SK-N-SH (cell line): ENCODE measurements at regions not wholly inside any gene's neighbourhood (a gene's known extent, or its start where the extent isn't known, plus 50 kb on each side); places are given as distances from the start of the nearest gene placed in this dataset.

ENCODE experiments used
- CTCF ChIA-PET: fragments of 300-600, 350-600 bp; formaldehyde crosslinking; extraction: SDS; loops from one replicate; lab custom pipeline; 2021; lab: Yijun Ruan, JAX
- POLR2A ChIA-PET: fragments of 350-600 bp; sonication (Branson Sonifier 250); formaldehyde crosslinking; extraction: SDS; loops from one replicate; lab custom pipeline; 2020; ENCODE audit warnings: antibody characterized with exemption, inconsistent platforms; lab: Yijun Ruan, JAX
- DNase-seq: peaks from one replicate; pipeline ENCODE4 v3.0.0; 2012
- H2AFZ ChIP-seq: fragments of 200-600 bp; sonication (generic); 2 replicates; pipeline ENCODE4 v1.8.1; 2016; ENCODE audit warnings: antibody characterized with exemption, mild to moderate bottlenecking, low read depth
- H3F3A ChIP-seq: fragments of 200-600 bp; sonication (generic); replicated peaks from 2 replicates; pipeline ENCODE3; 2016; ENCODE audit warnings: antibody characterized with exemption, mild to moderate bottlenecking; ENCODE audit not compliant: insufficient read depth
- H3K27ac ChIP-seq, 2 experiments: fragments of 200-500 bp in 1 of 2; fragments of 200-600 bp in 1 of 2; sonication (Bioruptor generic) in 1 of 2; sonication (generic), shearing (Covaris generic) in 1 of 2; 2 replicates each; pipeline versions ENCODE4 v1.5.1 to v1.6.1; 2014 to 2016; ENCODE audit warnings: low read depth in 2 of 2, inconsistent platforms in 1 of 2, low read length in 1 of 2, mild to moderate bottlenecking in 1 of 2, mixed read lengths in 1 of 2
- H3K27me3 ChIP-seq: fragments of 200-600 bp; sonication (generic), shearing (Covaris generic); 2 replicates; pipeline ENCODE4 v1.6.1; 2016; ENCODE audit warnings: mixed run types; ENCODE audit not compliant: insufficient read depth
- H3K36me3 ChIP-seq, 2 experiments: fragments of 200-500 bp in 1 of 2; fragments of 200-600 bp in 1 of 2; sonication (Bioruptor generic) in 1 of 2; sonication (generic) in 1 of 2; replicated peaks in 1 of 2; 2 replicates each; pipeline versions ENCODE3 to v1.5.1; 2014 to 2016; ENCODE audit warnings: low read length in 1 of 2, mild to moderate bottlenecking in 1 of 2; ENCODE audit not compliant: insufficient read depth in 2 of 2, control insufficient read depth in 1 of 2
- H3K4me1 ChIP-seq, 2 experiments: fragments of 200-500 bp in 1 of 2; fragments of 200-600 bp in 1 of 2; sonication (Bioruptor generic) in 1 of 2; sonication (generic), shearing (Covaris generic) in 1 of 2; 2 replicates each; pipeline versions ENCODE4 v1.5.1 to v1.6.1; 2014 to 2016; ENCODE audit warnings: low read depth in 1 of 2, low read length in 1 of 2, mixed run types in 1 of 2; ENCODE audit not compliant: insufficient read depth in 2 of 2, control insufficient read depth in 1 of 2
- H3K4me2 ChIP-seq: fragments of 200-600 bp; sonication (generic), shearing (Covaris generic); 2 replicates; pipeline ENCODE4 v1.6.1; 2017; ENCODE audit warnings: mixed run types
- H3K4me3 ChIP-seq, 2 experiments: fragments of 200-500 bp in 1 of 2; fragments of 200-600 bp in 1 of 2; sonication (Bioruptor generic) in 1 of 2; sonication (generic), shearing (Covaris generic) in 1 of 2; 2 replicates each; pipeline versions ENCODE4 v1.5.1 to v1.8.1; 2014 to 2016; ENCODE audit warnings: low read depth in 2 of 2, inconsistent platforms in 1 of 2, low read length in 1 of 2, mild to moderate bottlenecking in 1 of 2, mixed read lengths in 1 of 2, moderate library complexity in 1 of 2
- H3K79me2 ChIP-seq: fragments of 200-600 bp; sonication (generic); 2 replicates; pipeline ENCODE4 v1.8.1; 2017; ENCODE audit warnings: mild to moderate bottlenecking; ENCODE audit not compliant: insufficient read depth
- H3K9ac ChIP-seq: fragments of 200-600 bp; sonication (generic); 2 replicates; pipeline ENCODE4 v1.6.1; 2017; ENCODE audit warnings: mixed run types
- H3K9me2 ChIP-seq: fragments of 200-600 bp; sonication (generic); 2 replicates; pipeline ENCODE4 v1.6.1; 2017; ENCODE audit warnings: mixed run types
- H3K9me3 ChIP-seq: fragments of 200-600 bp; sonication (generic); 2 replicates; pipeline ENCODE4 v1.6.1; 2017; ENCODE audit warnings: mixed run types, mild to moderate bottlenecking, moderate library complexity
- H4K20me1 ChIP-seq: fragments of 200-600 bp; sonication (generic); 2 replicates; pipeline ENCODE4 v1.6.1; 2017; ENCODE audit warnings: mild to moderate bottlenecking, mixed run types; ENCODE audit not compliant: insufficient read depth
- ELF1 ChIP-seq: IDR thresholded peaks from 2 replicates; pipeline ENCODE4 v1.4.0; 2012
- EZH2phosphoT487 ChIP-seq: fragments of 200-600 bp; sonication (generic); IDR thresholded peaks from 2 replicates; pipeline ENCODE4 v1.6.1; 2017; ENCODE audit warnings: low read depth, mixed run types, mild to moderate bottlenecking, antibody characterized with exemption, moderate library complexity, borderline replicate concordance
- GABPA ChIP-seq: IDR thresholded peaks from 2 replicates; pipeline ENCODE4 v1.4.0; 2012; ENCODE audit warnings: low read depth, mild to moderate bottlenecking
- POLR2AphosphoS5 ChIP-seq: IDR thresholded peaks from 2 replicates; pipeline ENCODE4 v1.6.1; 2012; ENCODE audit warnings: low read depth, low read length
- RAD21 ChIP-seq: IDR thresholded peaks from 2 replicates; pipeline ENCODE4 v1.6.1; 2012; ENCODE audit warnings: mild to moderate bottlenecking, low read length
- RXRA ChIP-seq: IDR thresholded peaks from 2 replicates; pipeline ENCODE4 v1.4.0; 2012; ENCODE audit warnings: low read depth, mild to moderate bottlenecking, borderline replicate concordance
- TAF1 ChIP-seq: IDR thresholded peaks from 2 replicates; pipeline ENCODE4 v1.6.1; 2012; ENCODE audit warnings: low read depth, mild to moderate bottlenecking, low read length, moderate library complexity, borderline replicate concordance
- TEAD4 ChIP-seq: IDR thresholded peaks from 2 replicates; pipeline ENCODE4 v1.4.0; 2012; ENCODE audit warnings: mild to moderate bottlenecking, borderline replicate concordance; ENCODE audit not compliant: insufficient read depth
- WGBS: methylation state at CpG from one replicate; pipeline ENCODE4 v1.1.6; 2017; ENCODE audit warnings: low lambda C conversion rate; 5-methylcytosine and 5-hydroxymethylcytosine counted together
- TF ChIP-seq, protein P1 (sequence below): IDR thresholded peaks from 2 replicates; pipeline ENCODE4; 2012
- TF ChIP-seq, protein P2 (sequence below): IDR thresholded peaks from 2 replicates; pipeline ENCODE4 v1.4.0; 2012; ENCODE audit warnings: low read depth

DNA sequence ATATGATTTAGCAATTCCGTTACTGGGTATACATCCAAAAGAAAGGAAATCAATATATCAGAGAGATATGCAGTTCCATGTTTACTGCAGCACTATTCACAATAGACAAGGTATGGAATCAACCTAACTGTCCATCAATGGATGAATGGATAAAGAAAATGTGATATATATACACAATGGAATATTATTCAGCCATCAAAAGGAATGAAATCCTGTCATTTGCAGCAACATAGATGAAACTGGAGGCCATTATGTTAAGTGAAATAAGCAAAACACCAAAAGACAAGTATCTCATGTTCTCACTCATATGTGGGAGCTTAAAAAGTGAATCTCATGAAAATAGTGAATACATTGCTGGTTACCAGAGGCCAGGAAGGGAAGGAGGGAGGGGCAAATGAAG is 390.8 kb downstream of the ZFHX3 start:
- no peak overlapping the region for H3K4me2 ChIP-seq
- H2AFZ ChIP-seq = no peak overlapping the region
- peaks cover 9% of the 10 kb centered on the region; the same call in 1 of the 2 replicates for H3K9me3 ChIP-seq
- peaks cover 18% of the 10 kb centered on the region; the same call in 1 of the 2 replicates for H3K79me2 ChIP-seq
- no peaks in the 10 kb centered on the region for H4K20me1 ChIP-seq
- H3K4me3 ChIP-seq = no peak overlapping the region
- no peak overlapping the region for H3K27ac ChIP-seq
- no peak for TF ChIP-seq RAD21
- TF ChIP-seq, protein P1, sequence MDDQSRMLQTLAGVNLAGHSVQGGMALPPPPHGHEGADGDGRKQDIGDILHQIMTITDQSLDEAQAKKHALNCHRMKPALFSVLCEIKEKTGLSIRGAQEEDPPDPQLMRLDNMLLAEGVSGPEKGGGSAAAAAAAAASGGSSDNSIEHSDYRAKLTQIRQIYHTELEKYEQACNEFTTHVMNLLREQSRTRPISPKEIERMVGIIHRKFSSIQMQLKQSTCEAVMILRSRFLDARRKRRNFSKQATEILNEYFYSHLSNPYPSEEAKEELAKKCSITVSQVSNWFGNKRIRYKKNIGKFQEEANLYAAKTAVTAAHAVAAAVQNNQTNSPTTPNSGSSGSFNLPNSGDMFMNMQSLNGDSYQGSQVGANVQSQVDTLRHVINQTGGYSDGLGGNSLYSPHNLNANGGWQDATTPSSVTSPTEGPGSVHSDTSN = no peak
- TF ChIP-seq TAF1 = no peak
- TF ChIP-seq ELF1 = no peak
- no peak for TF ChIP-seq GABPA
- no peak for TF ChIP-seq TEAD4
- TF ChIP-seq, protein P2, sequence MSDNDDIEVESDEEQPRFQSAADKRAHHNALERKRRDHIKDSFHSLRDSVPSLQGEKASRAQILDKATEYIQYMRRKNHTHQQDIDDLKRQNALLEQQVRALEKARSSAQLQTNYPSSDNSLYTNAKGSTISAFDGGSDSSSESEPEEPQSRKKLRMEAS = no peak
- TF ChIP-seq RXRA = no peak
- TF ChIP-seq EZH2phosphoT487 = no peak
- no peak for TF ChIP-seq POLR2AphosphoS5
- TF ChIP-seq, all 33 proteins: peak for 0
- ChIA-PET CTCF (interaction anchor here (1.2 kb wide), 1 partner anchor 257 kb away, joined by 3 read pairs; no protein-coding TSS in a partner anchor), POLR2A (no interaction called here)
- H3F3A ChIP-seq = no peaks in the 10 kb centered on the region
- no peaks in the 10 kb centered on the region for H3K9me2 ChIP-seq
- no peaks in the 10 kb centered on the region for H3K27me3 ChIP-seq
- WGBS = 92% methylated on average over 1 of the region's 1 CpG
- H3K9ac ChIP-seq = no peak overlapping the region
- H3K36me3 ChIP-seq = no peaks in the 10 kb centered on the region
- no peak for DNase-seq
- no peaks in the 10 kb centered on the region for H3K4me1 ChIP-seq

DNA sequence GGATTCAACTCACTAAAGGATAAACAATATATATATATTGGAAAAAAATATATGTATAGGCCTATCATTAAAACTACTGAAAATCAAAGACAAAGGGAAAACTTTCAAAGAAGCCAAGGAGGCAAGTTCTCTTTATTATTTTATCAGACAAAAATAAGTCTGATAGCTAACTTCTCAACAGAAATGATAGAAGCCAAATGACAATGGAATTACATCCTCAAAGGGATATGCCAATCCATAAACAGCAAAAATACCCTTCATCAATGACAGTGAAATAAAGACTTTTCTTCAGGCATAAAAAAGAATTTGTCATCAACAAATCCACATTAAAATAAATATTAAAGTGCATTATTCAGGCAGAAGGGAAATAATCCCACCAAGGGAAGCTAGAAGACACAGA is 393.4 kb downstream of the ZFHX3 start:
- TF ChIP-seq EZH2phosphoT487 = no peak
- no peak for TF ChIP-seq RXRA
- no peak for TF ChIP-seq GABPA
- POLR2A ChIA-PET = no interaction called here
- Histone ChIP-seq H3K9me3 (peaks cover 13% of the 10 kb centered on the region; the same call in 1 of the 2 replicates), H3F3A (no peaks in the 10 kb centered on the region), H3K4me3 (no peak overlapping the region), H3K27me3 (no peaks in the 10 kb centered on the region), H3K27ac (no peak overlapping the region), H2AFZ (no peak overlapping the region), H3K9ac (no peak overlapping the region), H4K20me1 (no peaks in the 10 kb centered on the region), H3K79me2 (peaks cover 7% of the 10 kb centered on the region; the same call in 1 of the 2 replicates), H3K4me2 (no peak overlapping the region), H3K4me1 (no peaks in the 10 kb centered on the region), H3K9me2 (no peaks in the 10 kb centered on the region), H3K36me3 (peaks cover 0 to 3% of the 10 kb centered on the region in 2 experiments)
- CTCF ChIA-PET = interaction anchor here (0.6 to 1.1 kb wide), 2 partner anchors 9 to 167 kb away, joined by 3 to 4 read pairs; no protein-coding TSS in a partner anchor
- DNase-seq = no peak
